HCT116 (cell line): ENCODE measurements at regions not wholly inside any gene's neighbourhood (a gene's known extent, or its start where the extent isn't known, plus 50 kb on each side); places are given as distances from the start of the nearest gene placed in this dataset.

Experiments used
- ATAC-seq: fragments of 200-7000 bp; cut with Tn5 transposase; 2 replicates; pipeline ENCODE4 v1.9.1; 2020; ENCODE audit warnings: mild to moderate bottlenecking, moderate library complexity
- BruUV-seq: library from RNA; stranded (reverse); fragments of 400-500 nt; replicated peaks from 2 replicates; lab custom pipeline; 2021; lab: Mats Ljungman, UMichigan
- CTCF ChIA-PET: fragments of 300-600 bp; sonication (Branson Sonifier 250); formaldehyde crosslinking; loops from one replicate; lab custom pipeline; 2021; ENCODE audit warnings: antibody characterized with exemption; lab: Charles Lee
- POLR2A ChIA-PET: fragments of 300-600, 350-600 bp; sonication (Branson Sonifier 250); formaldehyde crosslinking; loops from one replicate; lab custom pipeline; 2021; ENCODE audit warnings: antibody characterized with exemption; lab: Charles Lee
- RAD21 ChIA-PET, 2 experiments: fragments of 300-600 bp; sonication (Branson Sonifier 250); formaldehyde crosslinking; loops; one replicate each; lab custom pipeline; 2023; ENCODE audit warnings: low total read pairs in 2 of 2; ENCODE audit not compliant: uncharacterized antibody in 2 of 2, unreplicated experiment in 2 of 2, low non-redundant PET in 1 of 2; lab: Charles Lee
- DNase-seq: peaks from one replicate; pipeline ENCODE4 v3.0.0-alpha.2; 2010; ENCODE audit warnings: low read depth, low spot score
- H2AFZ ChIP-seq: fragments of 200-600 bp; shearing (Covaris generic), sonication (generic); 2 replicates; pipeline ENCODE4 v1.6.1; 2017; ENCODE audit warnings: low read depth, mixed run types, mixed read lengths, antibody characterized with exemption, low read length; ENCODE audit not compliant: poor library complexity, severe bottlenecking
- H3K27ac ChIP-seq: 2 replicates; pipeline ENCODE4 v1.5.1; 2012; ENCODE audit warnings: low read depth, low read length
- H3K27me3 ChIP-seq: fragments of 200-600 bp; sonication (generic); 2 replicates; pipeline ENCODE4 v1.6.1; 2016; ENCODE audit warnings: mixed run types, low read length, mixed read lengths; ENCODE audit not compliant: insufficient read depth
- H3K36me3 ChIP-seq, 2 experiments: fragments of 200-500 bp in 1 of 2; fragments of 200-600 bp in 1 of 2; sonication (Bioruptor generic) in 1 of 2; sonication (generic) in 1 of 2; 2 replicates each; pipeline versions ENCODE4 v1.5.1 to v1.6.1; 2014 to 2016; ENCODE audit warnings: low read length in 2 of 2, inconsistent platforms in 1 of 2, mixed read lengths in 1 of 2, mixed run types in 1 of 2; ENCODE audit not compliant: insufficient read depth in 2 of 2, control insufficient read depth in 1 of 2
- H3K4me1 ChIP-seq, 2 experiments: fragments of 200-600 bp in 1 of 2; sonication (generic) in 1 of 2; 2 replicates each; pipeline versions ENCODE4 v1.5.1 to v1.6.1; 2012 to 2017; ENCODE audit warnings: low read length in 2 of 2, inconsistent platforms in 1 of 2, mild to moderate bottlenecking in 1 of 2, mixed read lengths in 1 of 2, mixed run types in 1 of 2, moderate library complexity in 1 of 2; ENCODE audit not compliant: insufficient read depth in 2 of 2, control insufficient read depth in 1 of 2
- H3K4me2 ChIP-seq: fragments of 200-600 bp; sonication (generic); 2 replicates; pipeline ENCODE4 v1.6.1; 2017; ENCODE audit warnings: mixed run types, low read length, mixed read lengths
- H3K4me3 ChIP-seq, 2 experiments: fragments of 200-600 bp in 1 of 2; sonication (generic) in 1 of 2; replicated peaks in 1 of 2; 2 replicates each; pipeline ENCODE4 v1.5.1; 2011 to 2016; ENCODE audit warnings: low read length in 2 of 2, control low read depth in 1 of 2, low read depth in 1 of 2, mild to moderate bottlenecking in 1 of 2, mixed read lengths in 1 of 2, mixed run types in 1 of 2
- H3K79me2 ChIP-seq: fragments of 200-600 bp; sonication (generic); 2 replicates; pipeline ENCODE4 v1.6.1; 2017; ENCODE audit warnings: mild to moderate bottlenecking, mixed run types, low read length, moderate library complexity, mixed read lengths; ENCODE audit not compliant: insufficient read depth
- H3K9ac ChIP-seq: fragments of 200-600 bp; sonication (generic); 2 replicates; pipeline ENCODE4 v1.6.1; 2016; ENCODE audit warnings: low read length, mixed read lengths
- H3K9me2 ChIP-seq: fragments of 200-600 bp; sonication (generic), shearing (Covaris generic); 2 replicates; pipeline ENCODE4 v1.6.1; 2017; ENCODE audit warnings: mixed run types, mild to moderate bottlenecking, moderate library complexity; ENCODE audit not compliant: insufficient read depth
- H3K9me3 ChIP-seq, 2 experiments: fragments of 200-500 bp in 1 of 2; fragments of 200-600 bp in 1 of 2; sonication (Bioruptor generic) in 1 of 2; sonication (generic) in 1 of 2; 2 replicates each; pipeline ENCODE4 v1.6.1; 2014 to 2017; ENCODE audit warnings: low read length in 2 of 2, mixed read lengths in 2 of 2, inconsistent platforms in 1 of 2, low read depth in 1 of 2, mild to moderate bottlenecking in 1 of 2, mixed run types in 1 of 2, moderate library complexity in 1 of 2; ENCODE audit not compliant: control insufficient read depth in 1 of 2, insufficient read depth in 1 of 2
- H4K20me1 ChIP-seq: fragments of 200-600 bp; sonication (generic), shearing (Covaris generic); 2 replicates; pipeline ENCODE4 v1.6.1; 2017; ENCODE audit warnings: mixed run types, mild to moderate bottlenecking, moderate library complexity; ENCODE audit not compliant: insufficient read depth
- CBX3 ChIP-seq: IDR thresholded peaks from 2 replicates; pipeline ENCODE4 v1.6.1; 2012; ENCODE audit warnings: low read depth
- EGR1 ChIP-seq: IDR thresholded peaks from 2 replicates; pipeline ENCODE4 v1.6.1; 2012; ENCODE audit warnings: low read depth
- ELF1 ChIP-seq: IDR thresholded peaks from 2 replicates; pipeline ENCODE4 v1.6.1; 2012; ENCODE audit warnings: low read depth, borderline replicate concordance
- EZH2 ChIP-seq: fragments of 200-600 bp; sonication (generic); IDR thresholded peaks from 2 replicates; pipeline ENCODE4 v1.6.1; 2017; ENCODE audit warnings: antibody characterized with exemption, mixed run types
- EZH2phosphoT487 ChIP-seq: fragments of 200-600 bp; IDR thresholded peaks from 2 replicates; pipeline ENCODE4 v1.6.1; 2018; ENCODE audit warnings: antibody characterized with exemption, borderline replicate concordance
- FOSL1 ChIP-seq: IDR thresholded peaks from 2 replicates; pipeline ENCODE4 v1.6.1; 2012; ENCODE audit warnings: low read depth
- JUND ChIP-seq: IDR thresholded peaks from 2 replicates; pipeline ENCODE4 v1.6.1; 2012
- POLR2A ChIP-seq: IDR thresholded peaks from 2 replicates; pipeline ENCODE4 v1.7.0; 2011; ENCODE audit warnings: borderline replicate concordance; ENCODE audit not compliant: insufficient read depth, insufficient read length; ENCODE audit errors: extremely low read depth
- RAD21 ChIP-seq: IDR thresholded peaks from 2 replicates; pipeline ENCODE4 v1.6.1; 2012; ENCODE audit warnings: low read depth, mild to moderate bottlenecking
- SIN3A ChIP-seq: IDR thresholded peaks from 2 replicates; pipeline ENCODE4 v1.6.1; 2012; ENCODE audit warnings: low read depth
- SP1 ChIP-seq: IDR thresholded peaks from 2 replicates; pipeline ENCODE4 v1.6.1; 2012; ENCODE audit warnings: low read depth
- SRF ChIP-seq: IDR thresholded peaks from 2 replicates; pipeline ENCODE4 v1.6.1; 2012; ENCODE audit warnings: low read depth
- ZFX ChIP-seq: fragments of 450-650 bp; IDR thresholded peaks from 2 replicates; pipeline ENCODE4 v1.6.1; 2017
- intact Hi-C: fragments of 100-400 bp; cut with micrococcal nuclease; formaldehyde crosslinking; loops from 2 replicates; pipeline ENCODE4 v1.10.0; 2022
- TF ChIP-seq, protein P1 (sequence below): IDR thresholded peaks from 2 replicates; pipeline ENCODE4 v1.6.1; 2012
- TF ChIP-seq, protein P2 (sequence below): IDR thresholded peaks from 2 replicates; pipeline ENCODE4 v1.6.1; 2012
- TF ChIP-seq, protein P3 (sequence below), 3 experiments: fragments of 200-600 bp in 1 of 3; sonication (generic) in 1 of 3; IDR thresholded peaks in 2 of 3; conservative IDR thresholded peaks in 1 of 3; 2 replicates each; pipeline ENCODE4 v1.5.1; 2012 to 2017; ENCODE audit warnings: low read depth in 2 of 3, low read length in 2 of 3, antibody characterized with exemption in 1 of 3, borderline replicate concordance in 1 of 3, control low read depth in 1 of 3, mild to moderate bottlenecking in 1 of 3, mixed read lengths in 1 of 3, mixed run types in 1 of 3, moderate library complexity in 1 of 3; ENCODE audit not compliant: insufficient read depth in 1 of 3

DNA sequence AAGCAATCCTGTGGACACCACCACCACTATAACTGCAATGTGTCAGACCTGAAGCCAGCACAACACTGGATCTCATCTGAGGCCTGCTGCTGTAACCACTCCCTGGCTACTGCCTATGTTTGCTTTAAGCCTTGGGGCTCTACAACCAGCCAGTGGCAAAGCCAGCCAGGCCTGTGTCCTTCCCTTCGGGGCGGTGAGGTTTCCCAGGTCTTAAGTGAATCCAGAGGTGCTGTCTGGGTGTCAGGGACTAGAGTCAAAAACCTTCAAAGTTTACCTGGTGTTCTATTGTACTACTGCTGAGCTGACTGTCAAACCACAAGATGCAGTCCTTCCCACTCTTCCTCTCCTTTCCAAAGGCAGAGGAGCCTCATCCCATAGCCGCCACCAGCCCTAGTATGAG is 750.5 kb downstream of the FAM133A start:
- no peak overlapping the region for H3K4me3 ChIP-seq
- no peaks in the 10 kb centered on the region for H3K27me3 ChIP-seq
- H4K20me1 ChIP-seq, result no peaks in the 10 kb centered on the region
- no peaks in the 10 kb centered on the region for H3K36me3 ChIP-seq
- BruUV-seq, result no TSS peak
- no peaks in the 10 kb centered on the region for H3K4me1 ChIP-seq
- H3K79me2 ChIP-seq, result no peaks in the 10 kb centered on the region
- TF ChIP-seq EZH2phosphoT487, result no peak
- TF ChIP-seq, protein P1, sequence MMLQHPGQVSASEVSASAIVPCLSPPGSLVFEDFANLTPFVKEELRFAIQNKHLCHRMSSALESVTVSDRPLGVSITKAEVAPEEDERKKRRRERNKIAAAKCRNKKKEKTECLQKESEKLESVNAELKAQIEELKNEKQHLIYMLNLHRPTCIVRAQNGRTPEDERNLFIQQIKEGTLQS, result no peak
- no peak for TF ChIP-seq JUND
- TF ChIP-seq POLR2A, result no peak
- TF ChIP-seq RAD21, result no peak
- TF ChIP-seq SP1, result no peak
- no peak for TF ChIP-seq ELF1
- no peak for TF ChIP-seq FOSL1
- TF ChIP-seq, protein P2, sequence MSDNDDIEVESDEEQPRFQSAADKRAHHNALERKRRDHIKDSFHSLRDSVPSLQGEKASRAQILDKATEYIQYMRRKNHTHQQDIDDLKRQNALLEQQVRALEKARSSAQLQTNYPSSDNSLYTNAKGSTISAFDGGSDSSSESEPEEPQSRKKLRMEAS, result no peak
- TF ChIP-seq ZFX, result no peak
- TF ChIP-seq EGR1, result no peak
- TF ChIP-seq SRF, result no peak
- no peak for TF ChIP-seq EZH2
- TF ChIP-seq, protein P3, sequence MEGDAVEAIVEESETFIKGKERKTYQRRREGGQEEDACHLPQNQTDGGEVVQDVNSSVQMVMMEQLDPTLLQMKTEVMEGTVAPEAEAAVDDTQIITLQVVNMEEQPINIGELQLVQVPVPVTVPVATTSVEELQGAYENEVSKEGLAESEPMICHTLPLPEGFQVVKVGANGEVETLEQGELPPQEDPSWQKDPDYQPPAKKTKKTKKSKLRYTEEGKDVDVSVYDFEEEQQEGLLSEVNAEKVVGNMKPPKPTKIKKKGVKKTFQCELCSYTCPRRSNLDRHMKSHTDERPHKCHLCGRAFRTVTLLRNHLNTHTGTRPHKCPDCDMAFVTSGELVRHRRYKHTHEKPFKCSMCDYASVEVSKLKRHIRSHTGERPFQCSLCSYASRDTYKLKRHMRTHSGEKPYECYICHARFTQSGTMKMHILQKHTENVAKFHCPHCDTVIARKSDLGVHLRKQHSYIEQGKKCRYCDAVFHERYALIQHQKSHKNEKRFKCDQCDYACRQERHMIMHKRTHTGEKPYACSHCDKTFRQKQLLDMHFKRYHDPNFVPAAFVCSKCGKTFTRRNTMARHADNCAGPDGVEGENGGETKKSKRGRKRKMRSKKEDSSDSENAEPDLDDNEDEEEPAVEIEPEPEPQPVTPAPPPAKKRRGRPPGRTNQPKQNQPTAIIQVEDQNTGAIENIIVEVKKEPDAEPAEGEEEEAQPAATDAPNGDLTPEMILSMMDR (IDR thresholded peaks at IDR 0.05 in 2 of 3, conservative IDR thresholded peaks at IDR 0.05 in 1 of 3; ENCODE audit: borderline replicate concordance in 1 of 3, insufficient read depth in 1 of 3, low read depth in 2 of 3, low read length in 2 of 3), result no peak
- no peak for TF ChIP-seq CBX3
- TF ChIP-seq SIN3A, result no peak
- no peak overlapping the region for H2AFZ ChIP-seq
- H3K9me3 ChIP-seq, result no peaks in the 10 kb centered on the region
- H3K9ac ChIP-seq, result no peak overlapping the region
- no peaks in the 10 kb centered on the region for H3K9me2 ChIP-seq
- POLR2A ChIA-PET, result no interaction called here
- RAD21 ChIA-PET, result no interaction called here
- no peak overlapping the region for H3K27ac ChIP-seq
- intact Hi-C loops, result no loop called here
- CTCF ChIA-PET, result no interaction called here
- DNase-seq (no peak), ATAC-seq (no peak)
- H3K4me2 ChIP-seq, result no peak overlapping the region
